MCF 10A (cell line): ENCODE measurements at regions not wholly inside any gene's neighbourhood (a gene's known extent, or its start where the extent isn't known, plus 50 kb on each side); places are given as distances from the start of the nearest gene placed in this dataset.
"Not testable (repeated sequence)": the region's sequence is repeated elsewhere in the genome, so short reads cannot be mapped to it uniquely, and the experiment has no call there.

Experiments
- BruUV-seq: library from RNA; stranded (reverse); fragments of 400-500 nt; replicated peaks from 2 replicates; lab custom pipeline; 2021; lab: Mats Ljungman, UMichigan
- CTCF ChIA-PET: fragments of 300-600 bp; sonication (Branson Sonifier 250); formaldehyde crosslinking; extraction: SDS; loops from one replicate; lab custom pipeline; 2021; ENCODE audit warnings: antibody characterized with exemption, inconsistent platforms; lab: Yijun Ruan, JAX
- POLR2A ChIA-PET: fragments of 300-600, 350-650 bp; sonication (Branson Sonifier 250); formaldehyde crosslinking; extraction: SDS; loops from one replicate; lab custom pipeline; 2020; ENCODE audit warnings: antibody characterized with exemption, inconsistent platforms; lab: Yijun Ruan, JAX
- DNase-seq: peaks from one replicate; pipeline ENCODE4 v3.0.0-alpha.2; 2018; ENCODE audit not compliant: unreplicated experiment
- H3K27ac Mint-ChIP-seq: one replicate; pipeline ENCODE4 v1.8.0; 2022; ENCODE audit warnings: mild to moderate bottlenecking, low read depth, mixed read lengths; ENCODE audit not compliant: unreplicated experiment
- H3K27me3 Mint-ChIP-seq: one replicate; pipeline ENCODE4 v1.8.0; 2022; ENCODE audit warnings: mixed read lengths; ENCODE audit not compliant: insufficient read depth, unreplicated experiment
- H3K36me3 Mint-ChIP-seq: one replicate; pipeline ENCODE4 v1.8.0; 2022; ENCODE audit warnings: mild to moderate bottlenecking, moderate library complexity, mixed read lengths; ENCODE audit not compliant: insufficient read depth, unreplicated experiment
- H3K4me1 Mint-ChIP-seq: one replicate; pipeline ENCODE4 v1.8.0; 2022; ENCODE audit warnings: mixed read lengths; ENCODE audit not compliant: insufficient read depth, unreplicated experiment
- H3K4me3 Mint-ChIP-seq: one replicate; pipeline ENCODE4 v1.8.0; 2022; ENCODE audit warnings: mild to moderate bottlenecking, moderate library complexity, mixed read lengths; ENCODE audit not compliant: unreplicated experiment
- H3K9me3 Mint-ChIP-seq: one replicate; pipeline ENCODE4 v1.8.0; 2022; ENCODE audit warnings: mixed read lengths; ENCODE audit not compliant: unreplicated experiment
- intact Hi-C: fragments of 100-400 bp; cut with micrococcal nuclease; formaldehyde crosslinking; loops from 2 replicates; pipeline ENCODE4 v1.14.1; 2022
- TF ChIP-seq, protein P1 (sequence below): fragments of 200-600 bp; IDR thresholded peaks from one replicate; pipeline ENCODE4 v1.8.0; 2022; ENCODE audit warnings: antibody characterized with exemption, mild to moderate bottlenecking; ENCODE audit not compliant: unreplicated experiment

DNA sequence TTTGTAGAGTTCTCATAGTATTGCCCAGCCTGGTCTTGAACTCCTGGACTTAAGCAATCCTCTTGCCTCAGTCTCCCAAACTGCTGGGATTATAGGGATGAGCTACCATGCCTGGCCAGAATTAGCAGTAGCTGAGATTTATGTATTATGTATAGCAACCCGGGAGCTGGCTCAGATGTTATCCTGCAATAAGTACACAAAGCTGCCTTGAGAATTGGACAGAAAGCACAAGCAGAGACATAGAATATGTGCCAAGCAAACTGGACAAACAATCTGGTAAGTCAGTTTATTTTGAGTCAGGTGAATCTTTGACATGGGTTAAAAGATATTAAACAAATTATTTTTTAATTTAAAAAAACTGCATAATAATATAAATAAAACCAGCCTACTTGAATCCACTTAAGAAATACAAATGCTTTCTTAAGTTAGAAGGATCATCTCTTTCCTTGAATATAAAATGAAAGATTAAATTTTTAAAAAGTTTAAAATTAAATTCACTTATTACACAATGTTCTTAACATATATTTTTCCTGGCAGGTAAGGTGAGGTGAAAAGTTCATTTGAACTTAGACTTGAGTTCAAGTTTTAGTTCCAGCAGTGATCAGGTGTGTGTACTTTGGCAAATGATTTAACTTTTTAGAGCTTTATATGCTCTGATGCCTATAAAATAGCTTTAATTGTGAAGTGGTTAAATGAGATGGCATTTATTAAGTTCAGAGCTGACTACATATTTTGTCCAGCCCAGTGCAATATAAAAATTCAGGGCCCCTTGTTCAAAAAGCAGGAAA is 87.8 kb upstream of the ACSL1 start:
- TF ChIP-seq, protein P1, sequence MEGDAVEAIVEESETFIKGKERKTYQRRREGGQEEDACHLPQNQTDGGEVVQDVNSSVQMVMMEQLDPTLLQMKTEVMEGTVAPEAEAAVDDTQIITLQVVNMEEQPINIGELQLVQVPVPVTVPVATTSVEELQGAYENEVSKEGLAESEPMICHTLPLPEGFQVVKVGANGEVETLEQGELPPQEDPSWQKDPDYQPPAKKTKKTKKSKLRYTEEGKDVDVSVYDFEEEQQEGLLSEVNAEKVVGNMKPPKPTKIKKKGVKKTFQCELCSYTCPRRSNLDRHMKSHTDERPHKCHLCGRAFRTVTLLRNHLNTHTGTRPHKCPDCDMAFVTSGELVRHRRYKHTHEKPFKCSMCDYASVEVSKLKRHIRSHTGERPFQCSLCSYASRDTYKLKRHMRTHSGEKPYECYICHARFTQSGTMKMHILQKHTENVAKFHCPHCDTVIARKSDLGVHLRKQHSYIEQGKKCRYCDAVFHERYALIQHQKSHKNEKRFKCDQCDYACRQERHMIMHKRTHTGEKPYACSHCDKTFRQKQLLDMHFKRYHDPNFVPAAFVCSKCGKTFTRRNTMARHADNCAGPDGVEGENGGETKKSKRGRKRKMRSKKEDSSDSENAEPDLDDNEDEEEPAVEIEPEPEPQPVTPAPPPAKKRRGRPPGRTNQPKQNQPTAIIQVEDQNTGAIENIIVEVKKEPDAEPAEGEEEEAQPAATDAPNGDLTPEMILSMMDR: no peak
- no peak overlapping the region for H3K4me3 Mint-ChIP-seq
- intact Hi-C loops: no loop called here
- no peaks in the 10 kb centered on the region for H3K36me3 Mint-ChIP-seq
- BruUV-seq: no TSS peak
- CTCF ChIA-PET: interaction anchor here (0.7 to 0.8 kb wide), 2 partner anchors 9 to 167 kb away, joined by 3 read pairs; no protein-coding TSS in a partner anchor
- POLR2A ChIA-PET: interaction anchor here (0.9 to 5.4 kb wide), 3 partner anchors 14 to 69 kb away, joined by 3 to 36 read pairs (median 5); no protein-coding TSS in a partner anchor
- peaks cover 12% of the 10 kb centered on the region for H3K4me1 Mint-ChIP-seq
- no peak for DNase-seq
- H3K27ac Mint-ChIP-seq: no peak overlapping the region
- no peaks in the 10 kb centered on the region for H3K27me3 Mint-ChIP-seq
- H3K9me3 Mint-ChIP-seq: no peaks in the 10 kb centered on the region

DNA sequence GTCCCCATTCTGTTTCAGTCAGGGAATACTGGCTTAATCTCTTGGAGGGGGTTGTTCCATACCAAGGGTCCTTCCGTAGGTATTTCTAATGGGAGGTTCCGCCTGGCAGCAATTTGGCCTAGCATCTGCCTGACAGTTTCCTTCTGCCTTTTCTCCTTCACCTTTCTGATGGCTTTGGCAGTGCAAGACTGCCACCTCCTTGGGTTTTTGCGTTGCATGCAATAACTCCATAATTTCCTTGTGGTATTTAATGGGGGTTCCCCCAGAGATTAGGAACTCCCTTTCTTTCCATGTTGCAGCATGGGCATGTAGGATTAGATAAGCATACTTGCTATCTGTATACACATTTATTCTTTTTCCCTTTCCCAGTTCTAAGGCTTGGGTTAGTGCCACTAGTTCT is 93.0 kb upstream of the ACSL1 start:
- DNase-seq, H3K27me3 Mint-ChIP-seq, CTCF ChIA-PET, intact Hi-C loops, H3K4me3 Mint-ChIP-seq, H3K4me1 Mint-ChIP-seq, H3K36me3 Mint-ChIP-seq, H3K27ac Mint-ChIP-seq, POLR2A ChIA-PET, H3K9me3 Mint-ChIP-seq, BruUV-seq: not testable (repeated sequence)

DNA sequence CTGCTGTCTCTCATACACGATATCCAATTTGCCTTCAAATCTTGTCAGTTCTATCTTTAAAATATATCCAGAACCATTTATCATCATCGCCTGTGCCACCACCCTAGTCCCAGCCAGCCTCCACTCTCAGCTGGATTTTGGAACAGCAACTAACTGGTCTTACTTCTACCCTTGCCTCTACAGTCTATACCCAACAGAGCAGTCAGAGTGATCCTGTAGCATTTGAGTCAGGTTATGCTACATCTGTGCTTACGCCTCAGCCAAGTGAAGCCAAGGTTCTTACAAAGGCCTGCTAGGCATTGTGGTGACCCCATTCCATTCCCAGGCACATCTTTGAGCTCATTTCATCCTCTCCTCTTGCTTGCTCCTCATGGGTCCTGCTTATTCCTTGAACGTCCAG is 95.7 kb upstream of the ACSL1 start:
- no peak overlapping the region for H3K27ac Mint-ChIP-seq

DNA sequence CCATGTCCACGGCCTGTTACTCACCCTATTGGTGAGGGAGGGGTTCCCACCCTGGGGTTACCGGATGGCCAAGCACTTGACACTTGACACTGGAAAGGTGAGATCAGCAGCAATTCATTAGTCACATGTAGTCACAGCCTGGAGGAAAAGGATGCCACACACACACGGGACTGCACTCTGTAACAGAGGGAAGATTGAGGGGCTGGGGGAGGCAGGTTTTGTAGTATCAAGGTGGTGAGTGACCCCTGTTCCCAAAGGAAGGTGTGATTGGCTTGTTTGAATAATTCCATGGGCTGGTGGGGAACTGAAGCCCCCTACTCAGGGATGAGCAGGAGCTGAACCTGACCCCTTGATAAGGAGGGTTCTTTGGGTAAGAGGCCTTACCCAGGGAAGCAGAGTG is 96.0 kb upstream of the HELT start:
- Mint-ChIP-seq H3K4me3 (no peak overlapping the region), H3K4me1 (no peaks in the 10 kb centered on the region), H3K9me3 (peaks cover 5% of the 10 kb centered on the region), H3K36me3 (no peaks in the 10 kb centered on the region), H3K27ac (no peak overlapping the region), H3K27me3 (no peaks in the 10 kb centered on the region)
- ChIA-PET POLR2A (no interaction called here), CTCF (interaction anchor here (0.7 kb wide), 1 partner anchor 74 kb away, joined by 3 read pairs; no protein-coding TSS in a partner anchor)
- intact Hi-C loops: no loop called here
- TF ChIP-seq, protein P1: no peak
- DNase-seq: no peak
- no TSS peak for BruUV-seq

More for the DNA sequence above, 95.7 kb upstream of the ACSL1 start:
- TF ChIP-seq, protein P1: no peak
- no peaks in the 10 kb centered on the region for H3K36me3 Mint-ChIP-seq
- DNase-seq: no peak
- H3K27me3 Mint-ChIP-seq: no peaks in the 10 kb centered on the region
- no peaks in the 10 kb centered on the region for H3K4me1 Mint-ChIP-seq
- H3K9me3 Mint-ChIP-seq: no peaks in the 10 kb centered on the region
- H3K4me3 Mint-ChIP-seq: no peak overlapping the region
- CTCF ChIA-PET: interaction anchor here (0.6 kb wide), 1 partner anchor 176 kb away, joined by 3 read pairs; no protein-coding TSS in a partner anchor
- intact Hi-C loops: no loop called here
- BruUV-seq: no TSS peak
- POLR2A ChIA-PET: no interaction called here
